ENCODE measurements at regions not wholly inside any gene's neighbourhood (a gene's known extent, or its start where the extent isn't known, plus 50 kb on each side); places are given as distances from the start of the nearest gene placed in this dataset.

DNA sequence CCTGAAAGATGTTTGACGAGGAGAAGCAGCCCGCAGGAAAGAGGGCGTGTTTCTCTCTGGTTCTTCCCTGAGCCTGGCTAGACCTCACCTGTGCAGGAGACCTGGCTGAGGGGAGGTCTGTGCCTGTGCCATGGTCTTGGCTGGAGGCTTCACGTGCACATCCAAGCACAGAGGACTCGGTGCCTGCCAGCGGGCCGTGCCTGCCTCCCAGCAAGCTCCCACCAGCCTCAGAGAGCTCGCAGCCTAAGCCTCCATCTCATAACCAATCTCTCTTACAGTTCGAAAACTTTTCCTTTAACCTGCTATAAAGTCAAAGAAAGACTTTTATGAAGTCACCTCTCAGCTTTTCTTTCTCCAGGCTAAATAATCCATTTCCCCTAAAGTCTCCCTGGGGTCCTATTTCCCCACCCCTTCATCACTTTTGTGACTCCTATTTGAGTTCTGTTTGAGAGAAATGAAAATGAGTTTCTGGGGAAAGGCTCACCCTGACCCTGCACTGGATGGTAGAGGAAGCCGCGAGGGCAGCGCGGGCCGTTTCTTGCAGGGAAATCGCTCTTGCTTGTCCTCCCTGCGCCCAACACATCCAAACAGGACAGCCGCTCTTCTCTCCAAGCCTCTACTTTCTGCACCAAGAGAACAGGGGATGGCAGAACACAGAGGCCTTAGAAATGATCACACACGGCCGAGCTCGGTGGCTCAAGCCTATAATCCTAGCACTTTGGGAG lies 521.0 kb downstream of the SOX11 start:
- TF ChIP-seq, protein P1, sequence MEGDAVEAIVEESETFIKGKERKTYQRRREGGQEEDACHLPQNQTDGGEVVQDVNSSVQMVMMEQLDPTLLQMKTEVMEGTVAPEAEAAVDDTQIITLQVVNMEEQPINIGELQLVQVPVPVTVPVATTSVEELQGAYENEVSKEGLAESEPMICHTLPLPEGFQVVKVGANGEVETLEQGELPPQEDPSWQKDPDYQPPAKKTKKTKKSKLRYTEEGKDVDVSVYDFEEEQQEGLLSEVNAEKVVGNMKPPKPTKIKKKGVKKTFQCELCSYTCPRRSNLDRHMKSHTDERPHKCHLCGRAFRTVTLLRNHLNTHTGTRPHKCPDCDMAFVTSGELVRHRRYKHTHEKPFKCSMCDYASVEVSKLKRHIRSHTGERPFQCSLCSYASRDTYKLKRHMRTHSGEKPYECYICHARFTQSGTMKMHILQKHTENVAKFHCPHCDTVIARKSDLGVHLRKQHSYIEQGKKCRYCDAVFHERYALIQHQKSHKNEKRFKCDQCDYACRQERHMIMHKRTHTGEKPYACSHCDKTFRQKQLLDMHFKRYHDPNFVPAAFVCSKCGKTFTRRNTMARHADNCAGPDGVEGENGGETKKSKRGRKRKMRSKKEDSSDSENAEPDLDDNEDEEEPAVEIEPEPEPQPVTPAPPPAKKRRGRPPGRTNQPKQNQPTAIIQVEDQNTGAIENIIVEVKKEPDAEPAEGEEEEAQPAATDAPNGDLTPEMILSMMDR (IDR thresholded peaks at IDR 0.05), result no peak
- no peak for TF ChIP-seq EZH2 (IDR thresholded peaks at IDR 0.05; ENCODE audit: borderline replicate concordance, insufficient read depth, low read depth, low read length, poor library complexity, severe bottlenecking)

All from B cell (primary cell).